ACC112 (cell line): ENCODE measurements at regions not wholly inside any gene's neighbourhood (a gene's known extent, or its start where the extent isn't known, plus 50 kb on each side); places are given as distances from the start of the nearest gene placed in this dataset.
"Not testable (repeated sequence)": the region's sequence is repeated elsewhere in the genome, so short reads cannot be mapped to it uniquely, and the experiment has no call there.

Source experiments
- H2AFZ ChIP-seq: fragments of 200-600 bp; sonication (generic); one replicate; pipeline ENCODE4 v1.6.0; 2017; ENCODE audit warnings: antibody characterized with exemption, low read length; ENCODE audit not compliant: unreplicated experiment
- H3K27ac ChIP-seq: fragments of 200-600 bp; sonication (generic); 2 replicates; pipeline ENCODE4 v1.5.1; 2014; ENCODE audit warnings: low read depth, mild to moderate bottlenecking, antibody characterized with exemption, low read length, moderate library complexity
- H3K27me3 ChIP-seq: fragments of 200-600 bp; sonication (generic); 2 replicates; pipeline ENCODE4 v1.6.1; 2014; ENCODE audit warnings: mild to moderate bottlenecking, antibody characterized with exemption, low read length, moderate library complexity, mixed read lengths; ENCODE audit not compliant: insufficient read depth
- H3K36me3 ChIP-seq: fragments of 200-600 bp; sonication (generic); 2 replicates; pipeline ENCODE4 v1.6.1; 2016; ENCODE audit warnings: mild to moderate bottlenecking, antibody characterized with exemption, low read length, moderate library complexity, mixed read lengths; ENCODE audit not compliant: insufficient read depth
- H3K4me1 ChIP-seq: fragments of 200-600 bp; sonication (generic); one replicate; pipeline ENCODE4 v1.6.1; 2016; ENCODE audit warnings: low read length, mixed read lengths; ENCODE audit not compliant: insufficient read depth, unreplicated experiment, control insufficient read depth
- H3K4me3 ChIP-seq: fragments of 200-600 bp; sonication (generic); 2 replicates; pipeline ENCODE4 v1.5.1; 2014; ENCODE audit warnings: mild to moderate bottlenecking, low read depth, low read length
- H3K79me2 ChIP-seq: fragments of 200-600 bp; sonication (generic); one replicate; pipeline ENCODE4 v1.6.0; 2016; ENCODE audit warnings: low read length; ENCODE audit not compliant: control insufficient read depth, unreplicated experiment, insufficient read depth

GRCh38 chr12:87365423-87365822 lies 663.8 kb downstream of the C12orf50 start:
- Histone ChIP-seq H3K79me2 (no peaks in the 10 kb centered on the region), H3K27ac (no peak overlapping the region), H2AFZ (no peak overlapping the region), H3K4me3 (no peak overlapping the region), H3K4me1 (no peaks in the 10 kb centered on the region), H3K36me3 (no peaks in the 10 kb centered on the region), H3K27me3 (no peaks in the 10 kb centered on the region)

GRCh38 chr12:87363497-87364084 lies 665.6 kb downstream of the C12orf50 start:
- Histone ChIP-seq H3K4me3 (no peak overlapping the region), H3K36me3 (no peaks in the 10 kb centered on the region), H3K27ac (no peak overlapping the region), H3K4me1 (no peaks in the 10 kb centered on the region), H2AFZ (no peak overlapping the region), H3K27me3 (no peaks in the 10 kb centered on the region), H3K79me2 (no peaks in the 10 kb centered on the region)

GRCh38 chr12:87349681-87350080 lies 679.5 kb downstream of the C12orf50 start:
- no peaks in the 10 kb centered on the region for H3K79me2 ChIP-seq
- H3K4me1 ChIP-seq: no peaks in the 10 kb centered on the region
- H3K4me3 ChIP-seq: no peak overlapping the region
- no peak overlapping the region for H2AFZ ChIP-seq
- no peaks in the 10 kb centered on the region for H3K27me3 ChIP-seq
- no peaks in the 10 kb centered on the region for H3K36me3 ChIP-seq
- H3K27ac ChIP-seq: no peak overlapping the region

- no peaks in the 10 kb centered on the region for H3K79me2 ChIP-seq
- H3K27ac ChIP-seq: no peak overlapping the region
- no peaks in the 10 kb centered on the region for H3K4me1 ChIP-seq
- no peak overlapping the region for H3K4me3 ChIP-seq
- H2AFZ ChIP-seq: no peak overlapping the region
- H3K36me3 ChIP-seq: no peaks in the 10 kb centered on the region
- no peaks in the 10 kb centered on the region for H3K27me3 ChIP-seq
Observed at GRCh38 chr12:87348071-87348470, 681.1 kb downstream of the C12orf50 start.

GRCh38 chr12:87344699-87345098 lies 684.5 kb downstream of the C12orf50 start:
- H3K4me3 ChIP-seq: no peak overlapping the region
- peak overlapping the region; percentile 33 for H2AFZ ChIP-seq
- no peak overlapping the region for H3K27ac ChIP-seq
- H3K36me3 ChIP-seq: no peaks in the 10 kb centered on the region
- no peaks in the 10 kb centered on the region for H3K79me2 ChIP-seq
- H3K4me1 ChIP-seq: no peaks in the 10 kb centered on the region
- no peaks in the 10 kb centered on the region for H3K27me3 ChIP-seq

- Histone ChIP-seq H3K79me2 (no peaks in the 10 kb centered on the region), H3K4me1 (peaks cover 6% of the 10 kb centered on the region), H2AFZ (no peak overlapping the region), H3K27me3 (no peaks in the 10 kb centered on the region), H3K36me3 (no peaks in the 10 kb centered on the region), H3K27ac (no peak overlapping the region), H3K4me3 (no peak overlapping the region)
Observed at GRCh38 chr12:87338681-87339080, 690.5 kb downstream of the C12orf50 start.

GRCh38 chr12:87336814-87337336 lies 692.3 kb downstream of the C12orf50 start:
- Histone ChIP-seq H2AFZ (no peak overlapping the region), H3K36me3 (no peaks in the 10 kb centered on the region), H3K27me3 (no peaks in the 10 kb centered on the region), H3K27ac (no peak overlapping the region; the same call in 1 of the 2 replicates), H3K4me3 (no peak overlapping the region), H3K4me1 (peaks cover 6% of the 10 kb centered on the region), H3K79me2 (no peaks in the 10 kb centered on the region)

- Histone ChIP-seq H3K27ac (no peak overlapping the region), H3K79me2 (no peaks in the 10 kb centered on the region), H3K27me3 (no peaks in the 10 kb centered on the region), H3K36me3 (no peaks in the 10 kb centered on the region), H3K4me1 (peaks cover 6% of the 10 kb centered on the region), H2AFZ (no peak overlapping the region), H3K4me3 (no peak overlapping the region)
Observed at GRCh38 chr12:87332987-87333726, 696.0 kb downstream of the C12orf50 start.

GRCh38 chr12:87330071-87330555 lies 699.1 kb downstream of the C12orf50 start:
- H3K27me3 ChIP-seq, H2AFZ ChIP-seq, H3K27ac ChIP-seq, H3K36me3 ChIP-seq, H3K4me1 ChIP-seq, H3K4me3 ChIP-seq, H3K79me2 ChIP-seq: not testable (repeated sequence)

GRCh38 chr12:87329076-87329863 lies 699.9 kb downstream of the C12orf50 start:
- H2AFZ ChIP-seq: no peak overlapping the region
- H3K27me3 ChIP-seq: no peaks in the 10 kb centered on the region
- no peak overlapping the region for H3K4me3 ChIP-seq
- H3K36me3 ChIP-seq: no peaks in the 10 kb centered on the region
- H3K4me1 ChIP-seq: no peaks in the 10 kb centered on the region
- no peaks in the 10 kb centered on the region for H3K79me2 ChIP-seq
- H3K27ac ChIP-seq: no peak overlapping the region
